Medulla oblongata (tissue), 1 donor: ENCODE measurements at regions not wholly inside any gene's neighbourhood (a gene's known extent, or its start where the extent isn't known, plus 50 kb on each side); places are given as distances from the start of the nearest gene placed in this dataset.

Experiments
- DNase-seq: peaks from one replicate; pipeline ENCODE4 v3.0.0-alpha.2; 2015; ENCODE audit errors: extremely low spot score

- no peak for DNase-seq
These were observed 66.7 kb upstream of the EZH2 start for GRCh38 chr7:148950806-148951205.

DNA sequence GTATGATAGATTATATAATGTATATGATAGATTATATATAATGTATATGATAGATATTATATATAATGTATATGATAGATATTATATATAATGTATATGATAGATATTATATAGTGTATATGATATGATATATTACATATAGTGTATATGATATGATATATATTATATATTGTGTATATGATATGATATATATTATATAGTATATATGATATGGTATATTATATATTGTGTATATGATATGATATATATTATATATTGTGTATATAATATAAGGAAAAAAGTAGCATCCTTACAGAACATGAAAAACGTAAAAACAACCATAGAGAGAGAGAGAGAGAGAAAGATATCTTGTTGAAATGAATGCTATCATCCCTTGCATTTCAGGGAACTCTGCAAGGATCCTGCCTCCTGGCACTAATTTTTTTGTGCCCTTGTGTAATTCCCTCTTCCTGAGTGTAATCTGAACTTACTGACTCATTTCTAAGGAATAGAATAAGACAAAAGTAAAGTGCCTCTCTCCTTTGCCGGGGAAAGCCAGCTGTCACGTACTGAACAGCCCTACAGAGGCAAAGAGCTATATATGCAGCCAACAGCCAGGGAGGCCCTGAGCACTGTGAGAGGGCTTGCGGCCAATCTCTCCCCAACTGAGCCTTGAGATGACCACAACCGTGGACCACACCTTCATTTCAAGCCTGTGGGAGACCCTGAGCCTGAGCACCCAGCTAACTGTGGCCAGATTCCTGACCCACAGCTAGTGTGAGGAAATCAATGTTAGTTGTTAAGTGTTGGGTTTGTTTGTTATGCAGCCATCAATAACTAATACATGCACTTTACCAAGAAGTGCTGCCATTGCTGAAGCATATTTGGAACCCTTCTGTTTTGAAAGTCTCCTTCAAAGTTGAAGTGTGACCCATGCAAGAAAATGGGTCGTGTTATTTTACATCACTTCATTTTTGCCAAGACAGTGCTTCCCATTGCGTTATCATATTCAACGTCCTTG lies 61.1 kb upstream of the EZH2 start:
- no peak for DNase-seq

- peak; percentile 47 for DNase-seq
These were observed 57.6 kb upstream of the EZH2 start for GRCh38 chr7:148941598-148942275.

DNA sequence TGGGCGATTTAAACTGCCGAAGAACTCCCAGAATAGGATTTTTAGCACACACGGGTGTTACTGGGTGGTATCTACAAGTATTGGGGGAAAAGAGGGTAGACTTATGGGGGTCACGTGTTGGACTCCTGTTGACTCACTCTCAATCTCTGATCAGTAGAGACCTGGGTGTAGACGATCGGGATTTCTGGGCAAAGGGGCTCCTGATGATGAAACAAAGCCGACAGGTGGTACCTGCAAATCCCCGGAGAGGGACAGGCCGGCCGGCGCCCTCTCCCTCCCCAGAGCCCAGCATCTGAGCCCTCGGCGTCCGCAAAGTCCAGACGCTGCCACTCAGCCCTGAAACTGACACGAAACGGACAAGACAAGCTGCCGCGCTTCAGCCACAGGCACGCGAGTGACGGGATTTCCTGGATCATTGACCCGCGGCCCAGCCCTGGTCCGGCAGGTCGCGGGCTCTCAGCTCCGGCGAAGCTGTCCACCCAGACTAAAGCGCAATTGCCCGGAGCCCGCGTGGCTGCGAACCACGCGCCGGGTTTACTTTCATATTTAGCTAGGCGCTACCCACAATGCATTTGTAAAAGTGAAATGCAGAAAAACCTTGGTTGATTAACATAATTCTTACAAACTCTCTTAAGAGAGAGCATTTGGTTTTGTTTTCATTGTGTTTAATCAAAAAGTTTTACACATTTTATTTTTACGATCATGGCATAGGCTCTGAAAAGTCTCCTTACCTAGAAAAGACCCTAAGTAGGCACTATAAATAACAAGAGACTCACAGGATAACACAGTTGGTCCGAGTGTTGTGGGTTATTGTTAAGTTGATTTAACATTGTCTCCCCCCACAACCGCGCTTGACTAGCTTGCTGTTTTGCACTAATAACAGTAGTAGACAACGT lies 56.9 kb upstream of the EZH2 start:
- peak; percentile 89 for DNase-seq

DNA sequence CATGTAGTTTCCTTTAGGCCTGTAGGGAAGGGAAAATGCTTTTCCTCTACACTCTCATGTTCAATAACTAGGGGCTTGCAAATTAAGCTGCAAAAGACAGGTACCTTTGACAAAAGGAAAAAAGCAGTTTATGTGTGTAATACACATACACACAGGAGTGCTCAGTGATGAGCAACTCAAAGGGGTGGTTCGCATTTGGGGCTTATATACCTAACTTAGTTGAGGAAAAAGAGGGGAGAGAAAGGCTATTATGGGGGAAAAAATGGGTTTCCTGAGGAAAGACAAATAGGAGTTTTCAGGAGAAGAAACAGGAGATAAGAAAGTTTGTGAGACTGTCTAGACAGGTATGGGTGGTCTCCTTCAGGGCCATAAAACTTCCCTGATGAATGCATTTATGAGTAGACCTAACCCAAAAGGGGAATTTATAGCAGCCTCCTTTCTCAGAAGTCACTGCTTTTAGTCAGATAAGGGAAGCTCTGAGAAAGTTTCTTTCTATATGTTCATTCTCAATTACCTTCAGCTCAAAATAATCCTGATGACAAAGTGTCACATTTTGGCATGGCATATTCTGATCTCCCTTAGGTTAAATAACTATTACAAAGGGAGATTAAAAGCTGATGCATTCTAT lies 55.2 kb upstream of the EZH2 start:
- no peak for DNase-seq

GRCh38 chr7:148935451-148935850 lies 51.4 kb upstream of the EZH2 start:
- DNase-seq, result no peak
